GM18867 (cell line): ENCODE measurements at regions not wholly inside any gene's neighbourhood (a gene's known extent, or its start where the extent isn't known, plus 50 kb on each side); places are given as distances from the start of the nearest gene placed in this dataset.

Experiments used
- ATAC-seq: cut with Tn5 transposase; IDR thresholded peaks from one replicate; pipeline ENCODE4 v1.9.1; 2021; ENCODE audit warnings: mild to moderate bottlenecking, moderate library complexity; ENCODE audit not compliant: unreplicated experiment

- no peak for ATAC-seq
These were observed 196.0 kb upstream of the PSMD7 start for GRCh38 chr16:74100395-74101326.

GRCh38 chr16:74099530-74099929 lies 197.1 kb upstream of the PSMD7 start:
- ATAC-seq: no peak

DNA sequence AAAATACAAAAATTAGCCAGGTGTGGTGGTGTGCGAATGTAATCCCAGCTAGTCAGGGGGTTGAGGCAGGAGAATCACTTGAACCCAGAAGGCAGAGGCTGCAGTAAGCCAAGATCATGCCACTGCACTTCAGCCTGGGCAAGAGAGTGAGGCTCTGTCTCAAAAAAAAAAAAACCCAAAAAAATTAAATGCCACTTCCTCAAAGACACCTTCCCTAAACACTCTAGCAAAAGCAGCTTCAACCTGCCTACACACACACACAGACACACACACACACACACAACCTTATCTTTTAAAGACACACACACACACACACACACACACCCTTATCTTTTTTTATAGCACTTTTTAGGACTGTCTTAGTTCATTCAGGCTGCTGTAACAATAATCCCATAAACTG lies 201.7 kb upstream of the PSMD7 start:
- no peak for ATAC-seq

- peak; percentile 87 for ATAC-seq
These were observed 202.1 kb upstream of the PSMD7 start for GRCh38 chr16:74094514-74094913.

DNA sequence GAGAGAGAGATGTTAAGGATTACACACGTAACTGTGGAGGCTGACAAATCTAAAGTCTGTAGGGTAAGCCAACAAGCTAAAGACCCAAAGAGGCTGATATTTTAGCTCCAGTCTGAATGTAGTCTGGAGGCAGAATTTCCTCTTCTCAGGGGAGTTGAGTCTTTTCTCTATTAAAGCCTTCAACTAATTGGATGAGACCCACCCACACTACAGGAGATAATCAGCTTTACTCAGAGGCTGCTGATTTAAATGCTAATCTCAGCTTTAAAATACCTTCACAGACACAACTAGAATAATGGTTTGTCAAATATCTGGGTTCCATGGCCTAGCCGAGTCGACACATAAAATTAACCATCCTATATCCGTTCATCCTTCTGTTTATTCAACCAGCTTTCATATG lies 204.3 kb upstream of the PSMD7 start:
- no peak for ATAC-seq

DNA sequence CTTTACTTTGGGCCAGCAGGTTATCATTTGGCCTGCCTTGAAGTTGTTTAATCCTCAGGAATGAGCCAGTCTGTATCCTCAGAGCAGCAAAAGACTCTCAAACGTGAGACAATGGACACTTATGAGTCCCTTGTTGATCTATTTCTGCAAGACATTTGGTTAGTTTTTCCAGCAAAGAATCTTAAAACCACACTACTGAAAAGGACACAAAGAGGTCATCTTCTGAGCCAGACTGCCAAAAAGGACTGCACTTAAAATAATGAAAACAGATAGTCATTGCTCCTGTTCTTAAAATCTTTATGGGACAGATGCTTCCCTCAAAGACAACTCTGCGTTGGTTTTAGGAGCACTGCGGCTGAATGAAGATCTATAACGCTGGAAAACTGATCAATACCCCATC lies 205.7 kb upstream of the PSMD7 start:
- ATAC-seq: no peak

- ATAC-seq: no peak
These were observed 213.1 kb upstream of the PSMD7 start for GRCh38 chr16:74083541-74083940.

DNA sequence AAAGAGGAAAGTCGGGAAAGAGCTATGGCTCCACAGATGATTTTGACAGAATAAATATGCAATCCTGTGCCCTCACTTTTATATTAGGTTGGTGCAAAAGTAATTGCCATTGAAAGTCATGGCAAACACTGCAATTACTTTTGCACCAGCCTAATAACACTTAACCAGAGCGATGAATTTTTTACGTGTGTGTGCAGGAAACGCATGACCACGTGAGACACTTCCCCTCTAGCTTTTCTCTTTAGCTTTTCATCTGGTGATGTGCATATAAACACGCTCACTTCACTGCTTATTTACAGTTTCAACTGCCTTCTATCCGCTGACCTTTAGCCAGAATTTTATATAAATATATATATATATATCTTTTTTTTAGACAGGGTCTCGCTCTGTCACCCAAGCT lies 216.3 kb upstream of the PSMD7 start:
- no peak for ATAC-seq

GRCh38 chr16:74079232-74079586 lies 217.4 kb upstream of the PSMD7 start:
- ATAC-seq: peak; percentile 73

- peak; percentile 70 for ATAC-seq
These were observed 217.9 kb upstream of the PSMD7 start for GRCh38 chr16:74078511-74079231.

DNA sequence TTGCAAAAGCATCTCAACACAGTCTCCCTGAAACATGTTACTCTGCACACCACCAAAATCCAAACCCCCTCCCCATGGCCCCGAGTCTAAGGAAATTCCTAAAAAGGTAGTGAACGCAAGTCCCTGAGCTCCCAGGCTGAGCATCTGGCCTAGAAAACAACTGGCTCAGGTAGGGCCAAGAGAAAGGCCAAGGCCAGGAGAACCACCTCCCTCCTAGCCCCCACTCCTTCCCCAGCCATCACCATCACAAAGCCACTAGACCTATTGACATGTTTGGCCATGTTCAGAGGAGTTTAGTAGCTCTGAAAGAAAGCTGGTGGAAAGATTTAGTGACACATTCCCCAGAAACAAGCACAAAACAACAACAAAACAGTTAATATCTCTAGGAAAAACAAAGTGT lies 220.0 kb upstream of the PSMD7 start:
- ATAC-seq: no peak

DNA sequence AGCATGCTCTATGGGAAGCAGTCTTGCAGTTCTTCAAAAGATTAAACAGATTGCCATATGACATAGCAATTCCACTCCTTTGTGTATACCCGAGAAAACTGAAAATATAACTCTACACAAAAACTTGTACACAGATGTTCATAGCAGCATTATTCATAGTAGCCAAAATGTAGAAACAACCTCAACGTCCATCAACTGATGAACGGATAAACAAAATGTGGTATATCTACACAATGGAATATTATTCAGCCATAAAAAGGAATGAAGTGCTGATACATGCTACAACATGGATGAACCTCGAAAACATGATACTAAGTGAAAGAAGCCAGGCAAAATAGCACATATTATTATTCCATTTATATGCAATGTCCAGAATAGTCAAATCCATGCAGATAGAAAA lies 221.2 kb upstream of the PSMD7 start:
- ATAC-seq: no peak

- ATAC-seq: no peak
These were observed 223.2 kb upstream of the PSMD7 start for GRCh38 chr16:74073456-74073855.

DNA sequence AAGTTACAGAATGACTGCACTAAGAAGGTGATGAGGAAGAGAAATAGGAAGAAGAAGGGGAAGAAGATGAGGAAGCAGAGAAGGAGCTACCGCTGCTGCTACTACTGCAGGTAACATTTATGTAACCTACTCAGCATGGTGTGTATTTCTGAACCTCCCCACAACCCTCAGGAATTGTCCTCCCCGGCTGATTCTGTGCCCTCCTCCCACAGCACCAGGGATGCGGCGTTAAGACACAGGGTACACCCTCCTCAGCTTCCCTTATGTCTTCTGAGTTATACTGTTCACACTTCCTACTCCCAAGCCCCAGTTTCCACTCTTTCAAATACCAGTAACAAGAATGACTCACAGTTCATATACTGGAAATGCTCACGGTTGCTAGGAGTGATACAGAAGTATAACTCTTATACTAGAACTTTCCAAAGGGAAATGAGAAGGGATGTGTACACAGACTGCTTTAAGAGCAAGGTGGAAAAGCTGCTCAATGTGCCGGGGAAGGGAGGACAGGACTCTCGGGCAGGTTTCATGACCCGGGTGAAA lies 224.5 kb upstream of the PSMD7 start:
- ATAC-seq: no peak

DNA sequence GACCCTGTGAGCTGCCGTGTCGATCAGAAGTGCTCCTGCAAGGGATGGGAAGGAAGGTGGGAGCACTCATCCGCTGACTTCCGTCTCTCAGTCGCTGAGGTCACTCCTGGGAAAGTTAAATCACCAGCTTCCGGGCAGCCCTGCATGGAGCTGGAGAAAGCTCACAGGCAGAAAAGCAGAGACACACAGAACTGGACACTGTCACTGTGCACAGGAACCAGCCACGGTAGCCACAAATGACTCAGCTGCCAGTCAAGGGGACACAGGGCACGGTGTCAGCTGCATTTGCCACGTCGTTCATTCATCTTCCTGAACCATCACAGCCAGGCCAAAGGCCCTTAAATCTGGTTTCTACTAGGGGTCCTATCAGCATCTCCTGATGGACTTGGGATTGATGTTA lies 226.4 kb upstream of the PSMD7 start:
- no peak for ATAC-seq

DNA sequence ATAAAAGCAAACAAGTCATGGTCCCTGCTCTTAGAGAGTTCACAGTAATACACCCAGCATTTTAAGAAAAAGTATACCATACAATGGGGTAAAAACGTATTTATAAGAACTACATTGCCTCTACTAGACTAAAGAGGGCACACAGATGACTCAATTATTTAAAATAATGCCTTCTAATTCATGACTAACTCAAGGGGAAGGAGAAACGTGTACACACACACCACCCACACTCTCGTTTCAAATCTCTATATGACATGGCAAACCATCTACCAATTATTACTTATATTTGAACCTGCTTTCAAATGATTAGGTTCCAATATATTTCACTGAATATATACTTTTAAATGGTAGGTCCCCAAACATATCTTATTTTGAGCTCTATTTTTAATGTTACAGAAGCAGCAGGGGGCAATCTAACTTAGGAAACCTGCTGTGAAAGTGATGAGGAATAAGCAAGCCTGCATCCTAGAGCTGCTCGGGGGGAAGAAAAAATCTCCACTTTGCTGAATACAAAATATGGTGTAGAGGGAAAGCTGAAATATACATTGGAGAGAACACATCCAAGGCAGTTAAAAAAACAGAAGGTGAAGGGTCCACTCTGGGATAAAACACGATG lies 232.4 kb upstream of the PSMD7 start:
- no peak for ATAC-seq

DNA sequence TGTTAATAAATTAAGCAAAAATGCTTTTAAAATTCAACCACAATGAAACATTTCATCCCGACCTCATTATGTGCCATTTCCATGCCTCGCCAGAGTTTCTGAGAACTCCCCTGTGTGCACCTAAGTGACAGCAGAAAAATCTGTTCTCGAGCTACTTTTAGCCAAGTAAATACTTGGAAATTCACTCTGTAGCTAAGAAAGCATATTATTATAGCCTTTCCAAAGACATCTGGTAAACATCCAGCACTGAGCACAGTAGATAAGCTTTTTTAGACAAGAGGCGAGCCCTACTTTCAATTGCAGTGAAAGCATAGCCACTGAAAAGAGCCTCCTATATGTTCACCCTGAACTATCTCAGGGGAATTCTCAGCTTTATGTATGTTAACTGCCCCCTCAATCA lies 242.8 kb upstream of the PSMD7 start:
- no peak for ATAC-seq

DNA sequence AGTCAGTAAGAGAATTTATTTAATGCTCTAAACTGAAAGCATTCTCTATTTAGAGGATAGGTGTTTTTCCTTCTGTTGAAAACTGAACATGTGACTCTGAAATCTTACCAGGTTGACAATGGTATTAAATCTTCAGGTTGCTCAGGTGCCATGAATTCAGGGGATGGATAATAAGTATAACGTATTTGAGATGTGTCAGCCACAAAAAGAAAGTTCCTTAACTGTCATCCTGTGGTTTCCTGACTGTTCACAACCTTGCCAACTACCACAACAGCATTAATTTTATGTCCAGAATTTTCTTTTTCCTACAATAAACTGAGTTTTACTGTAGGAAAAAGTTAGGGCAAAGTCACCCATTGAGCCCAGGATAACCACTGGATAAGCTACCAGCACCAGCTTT lies 243.3 kb upstream of the PSMD7 start:
- no peak for ATAC-seq

DNA sequence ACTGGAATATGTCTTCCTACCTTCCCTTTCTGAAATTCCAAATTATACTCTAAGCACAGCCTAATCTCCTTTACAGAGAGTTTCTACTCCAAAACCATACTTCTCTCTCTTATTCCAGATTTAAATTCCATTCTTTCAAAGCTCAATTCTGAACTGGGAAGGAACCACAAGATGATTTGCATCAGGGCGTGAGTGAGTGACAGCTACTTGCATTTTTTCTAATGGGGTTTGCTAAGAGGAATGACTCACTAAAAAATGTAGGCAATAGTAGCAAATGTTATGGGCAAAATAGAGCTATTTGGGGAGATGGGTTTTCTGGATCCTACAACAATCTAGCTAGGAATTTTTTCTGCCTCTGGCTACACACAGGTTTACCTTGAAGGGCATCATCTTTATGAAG lies 244.6 kb upstream of the PSMD7 start:
- ATAC-seq: no peak

- ATAC-seq: no peak
These were observed 247.6 kb upstream of the PSMD7 start for GRCh38 chr16:74049027-74049426.

DNA sequence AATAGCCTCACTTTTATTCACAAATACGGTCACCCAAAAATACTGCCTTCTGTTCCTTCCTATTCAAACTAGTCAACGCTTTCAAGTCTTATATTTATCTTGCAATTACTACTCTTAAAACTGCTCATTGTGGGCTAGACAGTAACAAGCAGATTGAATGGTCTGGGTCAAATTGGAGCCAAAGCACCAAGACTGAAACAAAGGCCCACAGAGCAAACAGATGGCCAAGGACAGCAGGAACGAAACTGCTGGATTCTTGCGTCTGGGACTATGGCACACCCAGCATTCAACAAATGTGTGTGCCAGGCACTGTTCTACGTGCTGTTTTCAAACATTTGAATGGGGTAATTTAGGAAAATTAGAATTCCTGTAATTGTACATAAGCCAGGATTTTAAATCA lies 250.1 kb upstream of the PSMD7 start:
- ATAC-seq: no peak

- ATAC-seq: no peak
These were observed 251.1 kb upstream of the PSMD7 start for GRCh38 chr16:74045513-74045912.
